A673 (cell line): ENCODE measurements at regions not wholly inside any gene's neighbourhood (a gene's known extent, or its start where the extent isn't known, plus 50 kb on each side); places are given as distances from the start of the nearest gene placed in this dataset.

ENCODE experiments used
- BruUV-seq: library from RNA; stranded (reverse); fragments of 400-500 nt; replicated peaks from 2 replicates; lab custom pipeline; 2021; lab: Mats Ljungman, UMichigan
- CTCF ChIA-PET: fragments of 300-600 bp; sonication (Branson Sonifier 250); formaldehyde crosslinking; loops from one replicate; lab custom pipeline; 2022; ENCODE audit warnings: antibody characterized with exemption; lab: Charles Lee
- POLR2A ChIA-PET: fragments of 300-600 bp; sonication (Branson Sonifier 250); formaldehyde crosslinking; loops from one replicate; lab custom pipeline; 2022; ENCODE audit warnings: antibody characterized with exemption; ENCODE audit not compliant: low non-redundant PET; lab: Charles Lee
- DNase-seq: peaks from one replicate; pipeline ENCODE4 v3.0.0-alpha.2; 2015; ENCODE audit warnings: low spot score
- H3K27ac ChIP-seq: fragments of 200-600 bp; sonication (generic); 2 replicates; pipeline ENCODE4 v1.5.1; 2016; ENCODE audit warnings: mixed run types, low read depth, mild to moderate bottlenecking, mixed read lengths, antibody characterized with exemption, low read length; ENCODE audit not compliant: poor library complexity, severe bottlenecking
- H3K27me3 ChIP-seq: fragments of 200-600 bp; sonication (generic); replicated peaks from 2 replicates; pipeline ENCODE4 v1.6.1; 2017; ENCODE audit warnings: mixed run types, low read depth, mild to moderate bottlenecking, mixed read lengths, antibody characterized with exemption, low read length; ENCODE audit not compliant: insufficient read depth, poor library complexity
- H3K36me3 ChIP-seq: fragments of 200-600 bp; sonication (generic); 2 replicates; pipeline ENCODE4 v1.6.1; 2016; ENCODE audit warnings: mixed run types, mild to moderate bottlenecking, mixed read lengths, antibody characterized with exemption, low read length; ENCODE audit not compliant: insufficient read depth, poor library complexity, severe bottlenecking
- H3K4me1 ChIP-seq: fragments of 200-600 bp; sonication (generic); 2 replicates; pipeline ENCODE4 v1.6.1; 2017; ENCODE audit warnings: mixed run types, mild to moderate bottlenecking, mixed read lengths, antibody characterized with exemption, low read length; ENCODE audit not compliant: insufficient read depth, poor library complexity, severe bottlenecking
- H3K4me3 ChIP-seq: fragments of 200-600 bp; sonication (generic); 2 replicates; pipeline ENCODE4 v1.5.1; 2016; ENCODE audit warnings: low read depth, mixed run types, mild to moderate bottlenecking, mixed read lengths, low read length; ENCODE audit not compliant: poor library complexity, severe bottlenecking
- H3K9me3 ChIP-seq: fragments of 200-600 bp; sonication (generic); 2 replicates; pipeline ENCODE4 v1.6.1; 2016; ENCODE audit warnings: mixed run types, low read depth, mild to moderate bottlenecking, mixed read lengths, antibody characterized with exemption, low read length; ENCODE audit not compliant: poor library complexity, severe bottlenecking
- CTCF ChIP-seq: fragments of 300-800, 200-600 bp; sonication (generic); conservative IDR thresholded peaks from 2 replicates; pipeline ENCODE4 v1.5.1; 2017; ENCODE audit warnings: low read depth, mild to moderate bottlenecking, antibody characterized with exemption, low read length, moderate library complexity, mixed read lengths
- EZH2 ChIP-seq: fragments of 200-600 bp; sonication (generic); IDR thresholded peaks from 2 replicates; pipeline ENCODE4 v1.6.1; 2017; ENCODE audit warnings: borderline replicate concordance, low read depth, mild to moderate bottlenecking, mixed read lengths, antibody characterized with exemption, low read length; ENCODE audit not compliant: poor library complexity, severe bottlenecking
- intact Hi-C: fragments of 100-400 bp; cut with micrococcal nuclease; formaldehyde crosslinking; loops from one replicate; pipeline ENCODE4 v1.10.0; 2022; ENCODE audit not compliant: unreplicated experiment

GRCh38 chr12:124490584-124491305 lies 76.7 kb downstream of the NCOR2 start:
- ChIA-PET CTCF (no interaction called here), POLR2A (no interaction called here)
- Histone ChIP-seq H3K9me3 (no peaks in the 10 kb centered on the region), H3K27ac (no peak overlapping the region), H3K4me3 (no peak overlapping the region), H3K27me3 (no peaks in the 10 kb centered on the region), H3K4me1 (no peaks in the 10 kb centered on the region), H3K36me3 (peaks cover 9% of the 10 kb centered on the region)
- DNase-seq = no peak
- BruUV-seq = no TSS peak
- intact Hi-C loops = loop anchor here (2.0 kb wide), 1 partner anchor 32 kb away; no protein-coding TSS in a partner anchor
- no peak for TF ChIP-seq EZH2
- no peak for TF ChIP-seq CTCF

- ChIA-PET CTCF (no interaction called here), POLR2A (no interaction called here)
- TF ChIP-seq EZH2 = no peak
- no peak for TF ChIP-seq CTCF
- no peaks in the 10 kb centered on the region for H3K4me1 ChIP-seq
- DNase-seq = no peak
- H3K36me3 ChIP-seq = peaks cover 6% of the 10 kb centered on the region
- BruUV-seq = no TSS peak
- no peaks in the 10 kb centered on the region for H3K27me3 ChIP-seq
- intact Hi-C loops = loop anchor here (2.0 kb wide), 1 partner anchor 33 kb away; no protein-coding TSS in a partner anchor
- no peak overlapping the region for H3K4me3 ChIP-seq
- no peaks in the 10 kb centered on the region for H3K9me3 ChIP-seq
- H3K27ac ChIP-seq = no peak overlapping the region
Observed at GRCh38 chr12:124489915-124490583, 77.4 kb downstream of the NCOR2 start.

GRCh38 chr12:124489220-124489619 lies 78.2 kb downstream of the NCOR2 start:
- ChIA-PET CTCF (no interaction called here), POLR2A (no interaction called here)
- Histone ChIP-seq H3K4me1 (no peaks in the 10 kb centered on the region), H3K36me3 (peaks cover 5% of the 10 kb centered on the region), H3K4me3 (no peak overlapping the region), H3K27me3 (no peaks in the 10 kb centered on the region), H3K27ac (no peak overlapping the region), H3K9me3 (no peaks in the 10 kb centered on the region)
- no peak for DNase-seq
- no TSS peak for BruUV-seq
- intact Hi-C loops = no loop called here
- no peak for TF ChIP-seq EZH2
- TF ChIP-seq CTCF = no peak
